ENCODE measurements at regions not wholly inside any gene's neighbourhood (a gene's known extent, or its start where the extent isn't known, plus 50 kb on each side); places are given as distances from the start of the nearest gene placed in this dataset.

GRCh38 chr5:164175083-164175482 is 669.7 kb downstream of the MAT2B start:
- no peak for DNase-seq (ENCODE audit: low spot score)
- TF ChIP-seq CTCF (IDR thresholded peaks at IDR 0.05; ENCODE audit: extremely low read depth, insufficient read depth, missing control alignments), result no peak
- in situ Hi-C loops (cut with MboI; ENCODE audit: low pct_unique_long_range_greater_than_20kb, low sequenced_read_pairs, unreplicated experiment), result no loop called here

- TF ChIP-seq CTCF (IDR thresholded peaks at IDR 0.05; ENCODE audit: extremely low read depth, insufficient read depth, missing control alignments), result no peak
- in situ Hi-C loops (cut with MboI; ENCODE audit: low pct_unique_long_range_greater_than_20kb, low sequenced_read_pairs, unreplicated experiment), result no loop called here
- DNase-seq (ENCODE audit: low spot score), result no peak
Measured at GRCh38 chr5:164179406-164179805, 674.0 kb downstream of the MAT2B start.

GRCh38 chr5:164181604-164182003 is 676.2 kb downstream of the MAT2B start:
- no peak for TF ChIP-seq CTCF (IDR thresholded peaks at IDR 0.05; ENCODE audit: extremely low read depth, insufficient read depth, missing control alignments)
- in situ Hi-C loops (cut with MboI; ENCODE audit: low pct_unique_long_range_greater_than_20kb, low sequenced_read_pairs, unreplicated experiment), result no loop called here
- no peak for DNase-seq (ENCODE audit: low spot score)

GRCh38 chr5:164184158-164184557 is 678.7 kb downstream of the MAT2B start:
- no peak for TF ChIP-seq CTCF (IDR thresholded peaks at IDR 0.05; ENCODE audit: extremely low read depth, insufficient read depth, missing control alignments)
- DNase-seq (ENCODE audit: low spot score), result no peak
- in situ Hi-C loops (cut with MboI; ENCODE audit: low pct_unique_long_range_greater_than_20kb, low sequenced_read_pairs, unreplicated experiment), result no loop called here

- in situ Hi-C loops (cut with MboI; ENCODE audit: low pct_unique_long_range_greater_than_20kb, low sequenced_read_pairs, unreplicated experiment), result no loop called here
Measured at GRCh38 chr5:164185000-164185399, 679.6 kb downstream of the MAT2B start.

GRCh38 chr5:164186550-164186949 is 681.1 kb downstream of the MAT2B start:
- DNase-seq (ENCODE audit: low spot score), result no peak
- TF ChIP-seq CTCF (IDR thresholded peaks at IDR 0.05; ENCODE audit: extremely low read depth, insufficient read depth, missing control alignments), result no peak
- in situ Hi-C loops (cut with MboI; ENCODE audit: low pct_unique_long_range_greater_than_20kb, low sequenced_read_pairs, unreplicated experiment), result no loop called here

More at GRCh38 chr5:164185000-164185399, 679.6 kb downstream of the MAT2B start:
- no peak for DNase-seq (ENCODE audit: low spot score)
- no peak for TF ChIP-seq CTCF (IDR thresholded peaks at IDR 0.05; ENCODE audit: extremely low read depth, insufficient read depth, missing control alignments)

GRCh38 chr5:164187785-164188184 is 682.4 kb downstream of the MAT2B start:
- in situ Hi-C loops (cut with MboI; ENCODE audit: low pct_unique_long_range_greater_than_20kb, low sequenced_read_pairs, unreplicated experiment), result no loop called here
- TF ChIP-seq CTCF (IDR thresholded peaks at IDR 0.05; ENCODE audit: extremely low read depth, insufficient read depth, missing control alignments), result no peak
- DNase-seq (ENCODE audit: low spot score), result no peak
